Renal cortical epithelial cell (primary cell): ENCODE measurements at regions not wholly inside any gene's neighbourhood (a gene's known extent, or its start where the extent isn't known, plus 50 kb on each side); places are given as distances from the start of the nearest gene placed in this dataset.
A peak's percentile ranks its signal among the peaks of the same experiment; 100 is the strongest.

ENCODE experiments used
- DNase-seq: peaks from one replicate; pipeline ENCODE4 v3.0.0-alpha.2; 2011; ENCODE audit warnings: low read depth

- no peak for DNase-seq
Observed at GRCh38 chr4:96526625-96527024, 686.7 kb downstream of the PDHA2 start.

- DNase-seq, result no peak
Observed at GRCh38 chr4:96531836-96532235, 691.9 kb downstream of the PDHA2 start.

- DNase-seq, result no peak
Observed at GRCh38 chr4:96543346-96543745, 703.5 kb downstream of the PDHA2 start.

- DNase-seq, result no peak
Observed at GRCh38 chr4:96558466-96558865, 718.6 kb downstream of the PDHA2 start.

GRCh38 chr4:96566755-96567154 lies 726.9 kb downstream of the PDHA2 start:
- no peak for DNase-seq

GRCh38 chr4:96585304-96585703 lies 745.4 kb downstream of the PDHA2 start:
- no peak for DNase-seq

GRCh38 chr4:96593422-96593821 lies 753.5 kb downstream of the PDHA2 start:
- DNase-seq, result peak; percentile 27

- peak; percentile 29 for DNase-seq
Observed at GRCh38 chr4:96598465-96598864, 758.6 kb downstream of the PDHA2 start.

GRCh38 chr4:96599752-96600151 lies 759.9 kb downstream of the PDHA2 start:
- no peak for DNase-seq

GRCh38 chr4:96602661-96603060 lies 762.8 kb downstream of the PDHA2 start:
- DNase-seq, result no peak

GRCh38 chr4:96603641-96604040 lies 763.7 kb downstream of the PDHA2 start:
- DNase-seq, result no peak

- DNase-seq, result no peak
Observed at GRCh38 chr4:96606451-96606850, 766.6 kb downstream of the PDHA2 start.

- no peak for DNase-seq
Observed at GRCh38 chr4:96626023-96626422, 786.1 kb downstream of the PDHA2 start.

GRCh38 chr4:96630839-96631238 lies 790.9 kb downstream of the PDHA2 start:
- no peak for DNase-seq

GRCh38 chr4:96637971-96638412 lies 798.1 kb downstream of the PDHA2 start:
- no peak for DNase-seq

- no peak for DNase-seq
Observed at GRCh38 chr4:96639932-96640331, 800.0 kb downstream of the PDHA2 start.

GRCh38 chr4:96642490-96642889 lies 802.6 kb downstream of the PDHA2 start:
- no peak for DNase-seq

- DNase-seq, result no peak
Observed at GRCh38 chr4:96646146-96646545, 806.3 kb downstream of the PDHA2 start.

- peak; percentile 69 for DNase-seq
Observed at GRCh38 chr4:96649536-96649935, 809.6 kb downstream of the PDHA2 start.

GRCh38 chr4:96652158-96652557 lies 812.3 kb downstream of the PDHA2 start:
- peak; percentile 46 for DNase-seq

- DNase-seq, result no peak
Observed at GRCh38 chr4:96652821-96653220, 812.9 kb downstream of the PDHA2 start.

GRCh38 chr4:96654045-96654444 lies 814.2 kb downstream of the PDHA2 start:
- no peak for DNase-seq

- DNase-seq, result no peak
Observed at GRCh38 chr4:96670381-96670780, 830.5 kb downstream of the PDHA2 start.

- no peak for DNase-seq
Observed at GRCh38 chr4:96675416-96675815, 835.5 kb downstream of the PDHA2 start.

- DNase-seq, result no peak
Observed at GRCh38 chr4:96675896-96676295, 836.0 kb downstream of the PDHA2 start.
